ENCODE measurements at regions not wholly inside any gene's neighbourhood (a gene's known extent, or its start where the extent isn't known, plus 50 kb on each side); places are given as distances from the start of the nearest gene placed in this dataset.
A peak's percentile ranks its signal among the peaks of the same experiment; 100 is the strongest.

DNA sequence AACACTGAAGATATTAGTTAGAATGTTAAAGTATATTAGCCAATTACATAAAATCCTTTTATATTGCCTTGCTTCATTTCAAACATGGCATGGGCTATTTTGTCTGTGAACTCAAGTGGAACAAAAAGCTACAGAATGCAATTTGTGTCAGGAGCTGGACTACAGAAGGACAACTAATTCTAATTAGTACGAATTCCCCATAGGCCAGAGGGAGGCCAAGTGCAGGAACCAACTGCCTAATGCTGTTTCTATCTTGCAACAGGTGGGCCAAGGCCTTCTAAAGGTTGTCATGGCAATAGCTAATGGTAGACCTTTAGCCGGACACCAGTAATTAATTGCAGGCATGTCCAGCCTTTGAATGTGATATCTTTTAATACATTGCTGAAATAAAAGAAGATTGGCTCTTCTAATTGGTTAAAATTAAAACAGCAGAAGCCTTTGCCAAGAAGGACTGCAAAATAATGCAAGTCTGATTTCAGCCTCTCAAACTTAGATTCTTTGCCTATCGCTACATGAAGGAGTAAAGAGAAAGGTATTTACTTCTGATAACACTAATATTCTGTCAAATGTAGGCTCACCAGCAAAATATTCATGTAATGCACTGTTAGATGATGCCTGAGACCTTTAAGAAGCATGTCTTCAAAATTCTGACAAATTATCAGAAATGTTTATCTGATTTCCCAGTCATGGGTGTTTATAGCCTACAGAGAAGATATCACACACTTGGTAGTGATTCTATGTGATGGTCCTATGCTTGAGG is 232.1 kb downstream of the LMO4 start:
- no peak for DNase-seq (ENCODE audit: low spot score)

DNA sequence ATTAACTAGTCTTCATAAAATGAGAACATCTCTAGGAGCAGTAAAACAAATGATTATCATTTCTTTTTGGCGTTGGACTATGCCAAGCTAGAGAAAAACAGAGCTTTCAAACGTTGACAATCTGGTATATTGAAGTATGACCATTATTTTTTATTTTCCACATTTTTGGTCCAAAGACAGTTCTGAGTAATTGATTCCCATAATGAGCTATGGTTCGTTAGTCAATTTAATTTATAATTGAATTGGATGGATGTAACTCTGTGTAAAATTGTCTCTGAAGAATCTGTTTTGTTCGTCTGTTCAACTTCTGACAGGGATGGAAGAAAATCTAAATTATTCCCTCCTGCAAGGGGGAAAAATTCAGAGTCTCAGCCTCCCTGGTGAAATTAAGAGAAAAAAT is 234.5 kb downstream of the LMO4 start:
- no peak for DNase-seq (ENCODE audit: low spot score)

DNA sequence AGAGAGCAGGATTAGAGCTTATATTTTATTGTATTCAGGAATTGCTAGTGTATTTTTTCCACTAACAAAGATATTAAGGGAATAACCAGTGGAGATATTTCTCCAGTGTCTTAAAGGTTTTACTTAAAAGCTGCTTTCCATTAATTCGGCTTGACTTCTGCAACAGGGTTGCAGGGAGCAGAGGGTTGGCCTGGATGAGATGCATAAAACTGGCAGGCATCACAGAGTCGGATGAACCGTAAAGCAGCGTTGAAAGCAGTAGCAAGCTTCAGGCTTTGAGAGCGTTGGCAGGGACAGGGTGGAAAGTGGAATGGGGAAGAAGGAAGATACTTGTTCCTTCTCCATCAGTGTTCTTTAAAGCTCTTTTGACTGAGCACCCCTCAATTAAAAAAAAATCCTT is 237.2 kb downstream of the LMO4 start:
- no peak for DNase-seq (ENCODE audit: low spot score)

DNA sequence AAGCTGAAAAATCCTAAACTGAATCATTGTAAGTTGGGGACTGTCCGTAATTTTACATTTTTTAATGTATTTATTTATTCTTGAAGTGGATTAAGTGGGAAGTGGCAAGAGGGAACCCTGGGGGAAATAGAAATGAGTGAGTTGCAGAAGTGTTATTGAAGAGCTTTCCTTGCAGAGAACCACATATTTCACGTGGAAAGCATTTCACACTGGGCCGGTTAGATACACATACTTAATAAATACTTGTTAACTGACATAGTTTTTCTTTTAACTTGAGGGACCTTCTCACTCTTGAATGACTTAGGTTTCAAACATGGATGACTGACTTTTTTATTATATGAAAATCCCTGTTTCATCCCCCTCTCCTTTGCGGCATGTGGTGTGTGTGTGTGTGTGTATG is 239.3 kb downstream of the LMO4 start:
- no peak for DNase-seq (ENCODE audit: low spot score)

DNA sequence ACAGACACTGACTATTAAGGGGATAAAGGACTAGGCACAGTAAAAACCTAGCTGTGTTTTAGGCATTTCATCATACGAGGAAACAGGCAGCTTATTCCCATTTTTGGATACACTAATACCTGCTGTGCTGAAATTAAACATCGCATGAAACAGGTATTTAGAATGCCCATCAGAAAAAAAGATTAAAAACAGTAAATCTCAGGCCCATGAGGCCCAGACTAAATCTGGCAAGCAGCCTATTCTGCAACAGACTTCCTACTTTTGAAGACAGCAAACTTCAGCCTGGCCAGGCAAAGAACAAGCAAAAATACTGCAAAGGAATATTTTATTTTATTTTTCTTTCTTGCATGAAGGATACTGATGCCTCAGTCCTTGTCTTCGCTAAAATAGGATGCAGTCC is 240.2 kb downstream of the LMO4 start:
- no peak for DNase-seq (ENCODE audit: low spot score)

DNA sequence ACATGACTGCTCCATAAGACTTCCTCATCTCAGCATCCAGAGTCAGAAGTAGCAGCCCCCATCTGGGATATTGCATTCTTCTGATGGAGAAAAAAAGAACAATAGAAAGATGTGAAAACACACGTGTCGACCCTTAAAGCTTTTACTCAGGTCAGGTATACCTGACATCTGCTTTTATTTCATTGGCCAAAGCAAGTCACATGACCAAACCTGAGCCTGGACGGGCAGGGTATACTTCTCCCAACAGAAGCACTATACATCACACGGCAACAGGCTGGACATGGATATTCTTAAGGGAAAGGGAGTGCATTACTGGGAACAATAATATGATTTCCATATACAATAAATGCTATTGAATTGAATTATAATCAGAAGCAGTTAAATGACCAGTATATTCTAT is 243.3 kb downstream of the LMO4 start:
- no peak for DNase-seq (ENCODE audit: low spot score)

DNA sequence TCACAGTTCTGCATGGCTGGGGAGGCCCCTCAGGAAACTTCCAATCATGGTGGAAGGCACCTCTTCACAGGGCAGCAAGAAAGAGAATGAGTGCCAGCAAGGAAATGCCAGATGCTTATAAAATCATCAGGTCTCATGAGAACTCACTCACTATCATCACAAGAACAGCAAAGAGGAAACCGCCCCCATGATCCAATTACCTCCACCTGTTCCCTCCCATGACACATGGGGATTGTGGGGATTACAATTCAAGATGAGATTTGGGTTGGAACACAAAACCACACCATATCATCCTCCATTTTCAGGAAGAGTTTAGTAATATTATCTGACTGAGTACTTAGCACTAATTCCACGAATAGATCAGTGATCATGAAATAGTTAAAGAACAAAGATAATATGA is 244.2 kb downstream of the LMO4 start:
- DNase-seq (ENCODE audit: low spot score) = no peak

DNA sequence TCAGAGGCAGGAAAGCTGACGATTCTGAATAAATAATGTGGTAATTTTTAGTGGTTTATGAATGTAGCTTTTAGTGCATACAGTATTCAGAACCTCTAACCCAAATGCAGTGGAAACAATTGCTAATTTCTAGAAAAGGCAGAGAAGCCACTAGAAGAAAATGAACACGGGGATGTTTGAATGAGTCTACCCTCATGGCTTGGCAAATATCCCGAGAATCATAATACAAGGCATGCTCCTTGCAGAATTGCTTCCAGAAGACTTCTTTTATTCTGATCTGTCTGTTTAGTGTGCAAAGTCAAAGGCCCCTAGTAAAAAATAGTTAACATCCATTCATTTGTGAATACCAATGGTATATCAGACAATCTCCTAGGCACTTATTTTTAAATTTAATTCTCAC is 246.8 kb downstream of the LMO4 start:
- DNase-seq (ENCODE audit: low spot score) = no peak

DNA sequence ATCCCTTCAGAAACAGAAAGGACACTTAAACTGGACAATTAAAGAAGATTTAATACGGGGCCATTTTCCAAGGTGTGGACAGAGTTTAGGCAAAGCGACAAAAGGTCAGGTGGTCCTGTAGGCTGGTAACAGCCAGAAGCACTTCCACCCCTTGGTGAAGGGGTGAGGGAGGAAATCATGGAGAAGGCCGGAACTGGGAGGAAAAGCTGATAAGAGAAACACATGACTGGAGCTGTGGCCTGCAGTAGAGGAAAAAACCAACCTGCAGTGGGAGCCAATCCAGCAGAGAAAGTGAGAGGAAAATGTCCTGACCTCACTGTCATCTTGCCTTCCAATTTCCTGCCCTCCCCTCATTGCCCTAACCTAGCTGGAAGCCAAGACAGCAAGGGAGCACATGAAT is 249.8 kb downstream of the LMO4 start:
- DNase-seq (ENCODE audit: low spot score) = no peak

DNA sequence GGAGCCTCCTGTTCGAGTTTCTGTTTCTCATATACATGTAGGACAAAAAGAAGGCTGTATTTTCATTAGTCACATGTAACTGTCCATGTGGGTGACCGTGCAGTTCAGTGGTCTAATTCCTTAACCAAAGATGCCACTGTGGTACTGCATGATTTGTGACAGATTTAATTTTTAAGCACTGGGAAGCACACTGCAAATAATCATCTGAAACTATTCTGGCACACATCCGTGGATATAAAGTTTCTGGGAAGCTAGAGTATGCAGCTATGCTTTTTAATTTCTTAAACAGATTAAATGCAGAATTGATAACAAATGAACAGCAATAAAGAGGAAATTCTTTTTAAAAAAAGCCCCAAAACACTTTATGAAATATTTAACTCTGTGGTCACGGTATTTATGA is 254.8 kb downstream of the LMO4 start:
- no peak for DNase-seq (ENCODE audit: low spot score)

DNA sequence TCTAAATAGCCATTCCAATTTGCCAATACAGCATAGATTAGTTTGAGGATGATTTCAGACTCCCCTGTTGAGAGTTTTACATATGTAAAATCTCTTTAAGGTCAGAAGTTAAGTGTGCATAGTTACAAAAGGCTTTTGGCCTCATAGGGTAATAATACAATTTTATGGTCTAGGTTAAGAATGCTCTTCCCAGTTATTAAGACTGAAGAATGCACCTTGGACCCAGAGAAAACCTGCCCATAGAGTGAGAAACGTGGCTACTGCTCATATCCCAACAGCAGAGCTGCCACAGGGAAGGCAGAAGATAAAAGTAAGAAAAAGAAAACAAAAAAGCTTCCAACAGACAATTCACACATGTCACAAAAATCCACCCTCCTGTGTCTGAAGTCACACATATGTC is 255.9 kb downstream of the LMO4 start:
- no peak for DNase-seq (ENCODE audit: low spot score)

DNA sequence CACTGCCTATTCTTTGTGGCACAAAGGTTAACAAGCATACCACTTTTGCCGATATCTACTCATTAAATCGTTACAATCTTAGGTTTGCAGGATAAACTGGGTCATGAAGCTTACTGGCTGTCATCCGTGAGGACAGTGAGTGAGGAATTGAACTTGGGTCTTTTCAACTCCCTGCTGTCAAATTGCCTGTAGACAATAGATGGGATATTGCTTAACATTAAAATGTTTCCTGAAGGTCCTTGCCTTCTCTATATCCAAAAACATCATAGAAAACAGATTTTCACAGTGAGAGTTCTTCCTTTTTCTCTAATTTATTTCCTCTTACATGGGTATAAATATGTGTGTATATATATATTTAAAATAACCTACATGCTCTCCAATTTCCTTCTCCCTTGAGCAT is 257.8 kb downstream of the LMO4 start:
- no peak for DNase-seq (ENCODE audit: low spot score)

DNA sequence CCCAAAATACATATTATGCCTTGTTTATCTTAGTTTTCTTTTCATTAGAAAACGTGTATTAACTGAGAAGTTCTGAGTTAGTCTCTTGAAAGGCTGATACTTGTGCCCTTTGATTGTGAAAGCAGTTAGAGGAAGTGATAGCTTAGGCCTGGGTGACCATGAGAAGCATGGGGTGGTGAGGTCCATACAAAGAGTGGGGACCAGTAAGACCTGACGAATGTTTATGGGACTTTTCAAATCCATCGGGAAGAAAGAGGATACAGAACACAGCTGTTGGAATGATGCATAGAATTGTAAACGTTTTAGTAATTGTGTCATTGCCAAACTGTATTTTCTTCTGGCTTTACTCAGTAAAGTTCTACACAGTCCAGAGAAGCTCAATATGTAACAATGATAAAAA is 259.8 kb downstream of the LMO4 start:
- peak; percentile 7 for DNase-seq (ENCODE audit: low spot score)

DNA sequence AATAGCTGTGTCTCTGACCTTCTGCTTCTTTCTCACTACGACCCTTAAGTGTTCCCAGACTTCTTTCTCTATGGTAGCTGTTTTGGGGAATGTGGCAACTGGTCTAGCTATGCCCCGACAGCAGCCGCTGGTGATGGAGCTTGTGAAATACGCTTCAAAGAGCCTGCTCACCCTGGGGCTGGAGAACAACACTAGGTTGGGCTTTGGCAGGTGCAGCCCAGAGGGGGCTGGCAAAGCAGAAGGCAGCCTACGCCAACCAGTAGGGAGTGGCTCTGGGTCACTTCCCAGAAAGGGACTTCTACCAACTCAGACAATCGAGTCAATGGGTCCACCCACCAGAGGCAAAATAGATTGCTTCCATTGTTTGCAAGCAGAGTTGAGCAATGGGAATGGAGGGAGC is 262.8 kb downstream of the LMO4 start:
- DNase-seq (ENCODE audit: low spot score) = no peak

DNA sequence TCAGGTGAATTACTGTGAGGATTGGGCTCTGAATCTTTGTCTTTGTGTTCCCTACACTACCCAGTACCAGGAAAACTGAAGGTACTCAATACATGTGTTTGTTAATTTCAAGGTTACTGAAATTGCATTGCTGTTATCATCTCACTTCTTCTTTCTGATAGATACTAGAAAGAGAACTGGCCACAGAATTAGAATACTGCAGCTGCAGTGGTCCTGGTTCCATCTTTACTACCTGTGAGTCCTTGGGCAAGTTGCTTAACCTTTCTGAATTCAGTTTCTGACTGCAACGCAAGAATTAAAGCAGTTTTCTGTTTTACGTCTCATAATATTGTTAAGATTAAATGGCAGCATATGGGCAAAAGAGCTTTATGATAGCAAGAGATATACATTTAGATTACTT is 263.5 kb downstream of the LMO4 start:
- no peak for DNase-seq (ENCODE audit: low spot score)

DNA sequence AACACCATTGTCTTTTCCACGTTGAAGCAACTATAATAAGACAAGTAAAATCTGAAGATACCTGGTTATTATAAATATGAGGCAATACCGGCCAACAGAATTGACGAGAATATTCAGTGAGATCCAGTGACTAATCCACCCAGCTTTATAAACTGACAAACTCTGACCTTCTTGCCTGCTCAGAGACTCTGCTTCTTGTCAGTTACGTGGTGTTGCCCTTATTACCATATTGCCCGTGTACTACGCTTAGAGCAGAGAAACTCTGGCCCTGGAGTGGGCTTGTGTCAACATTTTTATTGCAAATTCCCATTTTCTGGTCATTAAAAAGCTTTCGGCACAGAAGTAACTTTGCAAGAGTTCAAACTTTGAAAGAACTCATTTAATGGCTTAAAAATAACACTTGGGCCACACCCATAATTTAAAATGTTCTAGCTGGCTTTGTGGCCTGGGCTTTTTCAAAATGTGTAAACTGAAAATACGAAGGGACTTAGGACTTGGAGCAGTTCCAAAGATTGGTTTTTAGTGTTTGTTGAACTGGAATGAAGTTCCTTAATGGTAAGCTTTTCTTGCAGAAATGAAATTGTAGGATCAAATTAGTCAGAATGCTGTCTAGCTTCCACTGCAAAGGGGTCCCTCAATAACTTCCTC is 266.2 kb downstream of the LMO4 start:
- DNase-seq (ENCODE audit: low spot score) = no peak

DNA sequence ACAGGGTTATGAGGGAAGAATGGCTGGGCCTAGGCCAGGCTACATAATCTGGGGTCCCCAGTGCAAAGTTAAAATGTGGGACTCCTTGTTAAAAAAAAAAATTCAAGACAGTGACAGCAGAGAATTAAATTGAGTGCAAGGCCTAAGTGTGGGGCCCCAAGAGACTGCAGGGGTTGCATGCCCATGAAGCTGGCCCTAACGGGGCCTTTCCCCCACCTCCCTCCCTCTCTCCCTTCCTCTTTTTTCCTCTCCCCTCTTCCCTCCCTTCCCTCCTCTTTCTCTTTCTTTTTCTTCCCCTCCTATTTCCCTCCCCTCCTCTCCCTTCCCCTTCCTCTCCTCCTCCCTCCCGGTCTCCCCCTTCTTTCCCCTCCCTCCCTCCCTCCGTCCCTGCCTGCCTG is 266.7 kb downstream of the LMO4 start:
- no peak for DNase-seq (ENCODE audit: low spot score)

DNA sequence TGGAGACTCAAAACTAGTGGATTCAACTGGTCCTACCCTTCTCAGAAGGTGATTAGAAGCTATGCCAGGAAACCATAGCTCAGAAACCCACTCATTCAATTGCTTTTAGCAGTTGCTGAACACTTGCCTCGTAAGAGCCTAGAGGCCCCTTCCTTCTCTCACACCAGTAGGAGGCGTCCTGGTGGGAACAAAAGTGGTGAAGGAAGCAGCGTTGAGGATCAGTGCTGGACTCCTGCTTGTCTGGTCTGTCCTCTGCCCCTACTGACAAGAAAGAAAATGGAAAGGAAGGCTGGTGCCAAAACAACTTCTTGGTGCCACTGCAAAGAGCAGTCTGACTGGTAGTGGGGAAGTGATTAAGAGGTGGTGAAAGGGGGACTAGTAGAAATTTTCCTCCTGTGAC is 269.7 kb downstream of the LMO4 start:
- peak; percentile 6 for DNase-seq (ENCODE audit: low spot score)

DNA sequence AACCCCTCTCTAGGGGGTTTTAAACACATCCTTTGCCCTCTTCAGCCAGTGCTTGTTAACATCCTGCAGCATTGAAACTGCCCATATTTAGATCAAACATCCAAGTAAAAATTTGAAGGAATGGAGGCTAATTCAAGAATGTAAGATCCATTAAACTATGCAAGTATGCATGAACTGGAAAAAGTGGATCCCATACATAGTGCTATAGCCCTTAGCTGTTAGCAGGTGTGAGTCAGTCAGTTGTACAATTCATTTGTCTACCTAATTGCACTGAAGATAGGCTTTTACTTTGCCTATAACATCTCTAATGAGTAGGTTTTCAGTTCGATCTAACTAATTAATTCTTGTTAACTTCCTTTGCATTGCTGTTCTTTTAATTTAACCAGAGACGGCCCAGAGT is 270.9 kb downstream of the LMO4 start:
- DNase-seq (ENCODE audit: low spot score) = no peak

DNA sequence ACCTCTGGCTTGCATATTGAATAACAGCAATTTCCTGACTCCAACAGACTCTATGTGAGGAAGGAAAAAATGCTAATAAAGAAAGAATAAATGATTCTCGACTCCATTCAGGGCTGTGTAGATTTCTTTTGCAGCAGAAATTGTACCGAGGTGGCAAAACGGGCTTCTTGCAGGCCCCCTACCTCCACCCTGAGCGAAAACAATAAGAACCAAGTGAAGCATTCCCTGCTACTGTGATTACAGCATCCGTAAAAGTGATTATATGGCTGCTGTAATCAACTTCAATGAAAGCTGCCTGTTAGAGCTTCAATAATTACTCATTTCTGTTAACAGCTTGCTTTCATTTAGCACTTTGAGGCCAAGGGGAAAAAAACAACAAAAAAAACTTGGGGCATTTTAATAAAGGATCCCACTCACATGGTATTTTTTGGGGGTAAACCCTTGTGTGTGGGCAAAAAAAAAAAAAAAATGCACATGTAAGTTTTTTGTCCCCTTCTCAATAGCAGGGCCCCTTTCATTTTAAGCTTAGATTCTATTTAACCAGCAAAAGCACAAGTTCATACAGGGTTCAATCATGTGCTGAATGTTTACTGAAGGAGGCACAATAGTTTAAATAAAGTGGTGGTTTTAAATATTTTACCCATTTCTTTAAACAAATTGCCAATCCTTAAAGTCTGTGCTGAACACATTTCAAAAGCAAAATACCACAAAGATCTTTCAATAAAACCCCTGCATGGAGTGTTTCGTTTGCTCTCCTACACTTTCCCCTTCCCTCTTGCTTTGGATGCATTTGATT is 271.6 kb downstream of the LMO4 start:
- no peak for DNase-seq (ENCODE audit: low spot score)

DNA sequence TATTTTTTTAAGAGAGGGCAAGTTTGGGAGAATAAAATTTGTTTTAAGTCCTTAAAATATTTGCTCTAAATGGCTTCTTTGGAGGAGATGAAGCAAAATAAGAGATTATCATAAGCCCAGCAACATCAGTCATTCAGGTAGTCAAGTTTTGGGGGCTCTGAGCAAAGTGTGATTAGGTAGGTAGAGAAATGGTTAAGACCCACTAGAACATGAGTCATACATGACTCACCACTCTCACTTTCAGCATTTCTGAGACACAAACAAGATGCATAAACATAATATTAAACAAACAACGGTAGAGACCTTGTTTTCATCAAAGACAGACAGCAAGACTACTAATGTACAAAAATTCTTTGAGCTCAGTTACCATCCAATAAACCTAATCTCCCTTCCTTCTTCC is 272.2 kb downstream of the LMO4 start:
- DNase-seq (ENCODE audit: low spot score) = no peak

DNA sequence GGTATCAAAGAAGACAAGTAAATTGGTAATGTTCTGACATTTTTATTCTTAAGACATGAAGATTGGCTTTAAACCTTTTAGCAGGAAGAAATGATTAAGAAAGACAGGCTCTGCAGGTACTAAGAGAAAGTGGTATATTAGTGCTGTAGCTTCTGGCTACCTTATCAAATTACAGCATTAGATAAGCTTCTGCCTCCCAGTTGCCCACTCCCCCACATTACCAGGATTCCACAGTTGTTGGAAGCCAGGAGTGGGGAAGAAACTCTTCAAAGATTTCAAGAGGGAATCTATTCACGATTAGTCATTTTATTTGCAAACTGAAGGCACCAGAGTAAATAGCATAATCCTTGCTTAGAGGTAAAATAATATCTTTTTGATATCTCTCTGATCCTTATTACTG is 274.9 kb downstream of the LMO4 start:
- no peak for DNase-seq (ENCODE audit: low spot score)

DNA sequence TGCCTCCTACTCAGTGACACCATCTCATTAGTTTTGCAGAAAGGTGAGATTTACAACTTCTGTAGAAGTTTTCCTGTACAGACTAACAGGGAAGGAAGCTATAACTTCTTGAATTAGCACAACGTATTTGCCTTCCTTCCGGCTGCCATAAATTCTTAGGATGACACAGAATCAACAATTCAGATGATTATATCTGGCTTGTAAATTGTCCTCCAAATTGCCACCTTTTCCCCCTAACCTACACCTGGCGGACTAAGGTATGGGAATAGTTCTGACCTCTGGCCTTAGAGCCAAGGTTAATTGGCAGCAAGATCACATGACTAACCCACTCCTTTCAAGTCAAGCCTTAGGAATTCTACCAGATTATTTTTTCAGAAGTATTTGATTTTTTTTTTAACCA is 284.3 kb downstream of the LMO4 start:
- no peak for DNase-seq (ENCODE audit: low spot score)

All from NAMALWA (cell line).